HEK293T (cell line): ENCODE measurements at regions not wholly inside any gene's neighbourhood (a gene's known extent, or its start where the extent isn't known, plus 50 kb on each side); places are given as distances from the start of the nearest gene placed in this dataset.

Experiments used
- BHLHE40 ChIP-seq: fragments of 450-650 bp; IDR thresholded peaks from 2 replicates; pipeline ENCODE4 v1.6.1; 2016; ENCODE audit warnings: mild to moderate bottlenecking, moderate library complexity, borderline replicate concordance
- ELF4 ChIP-seq: fragments of 450-650 bp; IDR thresholded peaks from 2 replicates; pipeline ENCODE4 v1.6.1; 2017; ENCODE audit warnings: antibody characterized with exemption
- LEF1 ChIP-seq: fragments of 450-650 bp; IDR thresholded peaks from 2 replicates; pipeline ENCODE4 v1.6.1; 2017; ENCODE audit warnings: mild to moderate bottlenecking, borderline replicate concordance
- PKNOX1 ChIP-seq: fragments of 450-650 bp; IDR thresholded peaks from 2 replicates; pipeline ENCODE4 v1.6.1; 2016
- SP1 ChIP-seq: fragments of 450-650 bp; IDR thresholded peaks from 2 replicates; pipeline ENCODE4 v1.6.1; 2017

- TF ChIP-seq LEF1 (no peak), SP1 (no peak), ELF4 (no peak), PKNOX1 (no peak), BHLHE40 (no peak)
Measured at GRCh38 chr15:91445695-91446228, 345.7 kb downstream of the SV2B start.
